ENCODE measurements at regions not wholly inside any gene's neighbourhood (a gene's known extent, or its start where the extent isn't known, plus 50 kb on each side); places are given as distances from the start of the nearest gene placed in this dataset.

- TF ChIP-seq, protein P1, sequence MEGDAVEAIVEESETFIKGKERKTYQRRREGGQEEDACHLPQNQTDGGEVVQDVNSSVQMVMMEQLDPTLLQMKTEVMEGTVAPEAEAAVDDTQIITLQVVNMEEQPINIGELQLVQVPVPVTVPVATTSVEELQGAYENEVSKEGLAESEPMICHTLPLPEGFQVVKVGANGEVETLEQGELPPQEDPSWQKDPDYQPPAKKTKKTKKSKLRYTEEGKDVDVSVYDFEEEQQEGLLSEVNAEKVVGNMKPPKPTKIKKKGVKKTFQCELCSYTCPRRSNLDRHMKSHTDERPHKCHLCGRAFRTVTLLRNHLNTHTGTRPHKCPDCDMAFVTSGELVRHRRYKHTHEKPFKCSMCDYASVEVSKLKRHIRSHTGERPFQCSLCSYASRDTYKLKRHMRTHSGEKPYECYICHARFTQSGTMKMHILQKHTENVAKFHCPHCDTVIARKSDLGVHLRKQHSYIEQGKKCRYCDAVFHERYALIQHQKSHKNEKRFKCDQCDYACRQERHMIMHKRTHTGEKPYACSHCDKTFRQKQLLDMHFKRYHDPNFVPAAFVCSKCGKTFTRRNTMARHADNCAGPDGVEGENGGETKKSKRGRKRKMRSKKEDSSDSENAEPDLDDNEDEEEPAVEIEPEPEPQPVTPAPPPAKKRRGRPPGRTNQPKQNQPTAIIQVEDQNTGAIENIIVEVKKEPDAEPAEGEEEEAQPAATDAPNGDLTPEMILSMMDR (tag by site-specific recombination; IDR thresholded peaks at IDR 0.05): no peak
- TF ChIP-seq ZNF600 (tag by site-specific recombination; IDR thresholded peaks at IDR 0.05): no peak
Measured at GRCh38 chr21:35396655-35397054, 347.6 kb upstream of the RUNX1 start.

All from HEK293 (cell line).